WTC11 (cell line): ENCODE measurements at regions not wholly inside any gene's neighbourhood (a gene's known extent, or its start where the extent isn't known, plus 50 kb on each side); places are given as distances from the start of the nearest gene placed in this dataset.

Experiments used
- TF ChIP-seq, protein P1 (sequence below): fragments of 200-600 bp; IDR thresholded peaks from 2 replicates; pipeline ENCODE4 v1.8.0; 2022; ENCODE audit warnings: antibody characterized with exemption
- TF ChIP-seq, protein P2 (sequence below): sonication (generic); formaldehyde crosslinking; conservative IDR thresholded peaks from 2 replicates; pipeline ENCODE4 v1.8.1; 2022; ENCODE audit warnings: mild to moderate bottlenecking, missing genetic modification reagents

DNA sequence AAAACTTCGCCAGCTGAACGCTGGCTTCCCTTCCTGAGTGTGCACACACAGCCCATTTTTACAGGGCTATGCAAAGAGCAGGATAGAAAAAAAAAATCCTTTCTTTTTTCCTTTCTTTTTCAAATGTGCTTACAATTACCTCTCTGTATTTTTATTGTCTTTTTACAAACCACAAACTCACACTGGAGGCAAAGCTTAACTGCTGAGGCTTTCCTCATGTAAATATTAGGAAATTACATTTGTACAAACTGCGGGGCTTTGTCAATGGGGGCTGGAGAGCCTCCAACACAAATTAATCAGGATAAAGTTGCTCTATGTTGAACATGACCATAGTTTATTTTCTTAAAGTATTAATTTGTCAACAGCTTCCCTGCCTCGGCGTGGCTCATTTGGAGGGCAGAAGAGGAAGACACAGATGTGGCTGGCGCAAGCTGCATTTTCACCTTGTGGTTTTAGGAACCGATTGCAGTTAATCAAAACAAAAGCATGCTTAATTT, 411.7 kb upstream of the MKI67 start:
- TF ChIP-seq, protein P1, sequence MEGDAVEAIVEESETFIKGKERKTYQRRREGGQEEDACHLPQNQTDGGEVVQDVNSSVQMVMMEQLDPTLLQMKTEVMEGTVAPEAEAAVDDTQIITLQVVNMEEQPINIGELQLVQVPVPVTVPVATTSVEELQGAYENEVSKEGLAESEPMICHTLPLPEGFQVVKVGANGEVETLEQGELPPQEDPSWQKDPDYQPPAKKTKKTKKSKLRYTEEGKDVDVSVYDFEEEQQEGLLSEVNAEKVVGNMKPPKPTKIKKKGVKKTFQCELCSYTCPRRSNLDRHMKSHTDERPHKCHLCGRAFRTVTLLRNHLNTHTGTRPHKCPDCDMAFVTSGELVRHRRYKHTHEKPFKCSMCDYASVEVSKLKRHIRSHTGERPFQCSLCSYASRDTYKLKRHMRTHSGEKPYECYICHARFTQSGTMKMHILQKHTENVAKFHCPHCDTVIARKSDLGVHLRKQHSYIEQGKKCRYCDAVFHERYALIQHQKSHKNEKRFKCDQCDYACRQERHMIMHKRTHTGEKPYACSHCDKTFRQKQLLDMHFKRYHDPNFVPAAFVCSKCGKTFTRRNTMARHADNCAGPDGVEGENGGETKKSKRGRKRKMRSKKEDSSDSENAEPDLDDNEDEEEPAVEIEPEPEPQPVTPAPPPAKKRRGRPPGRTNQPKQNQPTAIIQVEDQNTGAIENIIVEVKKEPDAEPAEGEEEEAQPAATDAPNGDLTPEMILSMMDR = no peak
- TF ChIP-seq, protein P2, sequence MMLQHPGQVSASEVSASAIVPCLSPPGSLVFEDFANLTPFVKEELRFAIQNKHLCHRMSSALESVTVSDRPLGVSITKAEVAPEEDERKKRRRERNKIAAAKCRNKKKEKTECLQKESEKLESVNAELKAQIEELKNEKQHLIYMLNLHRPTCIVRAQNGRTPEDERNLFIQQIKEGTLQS = no peak
